Keratinocyte (primary cell): ENCODE measurements at regions not wholly inside any gene's neighbourhood (a gene's known extent, or its start where the extent isn't known, plus 50 kb on each side); places are given as distances from the start of the nearest gene placed in this dataset.

Experiments used
- CTCF ChIP-seq, 3 experiments: IDR thresholded peaks in 1 of 3; conservative IDR thresholded peaks in 1 of 3; optimal IDR thresholded peaks in 1 of 3; 2 replicates in 2 of 3; 3 replicates in 1 of 3; pipeline versions ENCODE3 to v1.5.1; 2011; ENCODE audit warnings: low read length in 3 of 3, mild to moderate bottlenecking in 3 of 3, moderate library complexity in 2 of 3, control low read depth in 1 of 3, inconsistent platforms in 1 of 3; ENCODE audit not compliant: insufficient read depth in 2 of 3; ENCODE audit errors: extremely low read depth in 1 of 3
- EZH2 ChIP-seq: IDR thresholded peaks from one replicate; pipeline ENCODE4 v1.6.1; 2012; ENCODE audit warnings: inconsistent platforms, mild to moderate bottlenecking, low read length, moderate library complexity

GRCh38 chr1:82818586-82818985 is 1017.9 kb downstream of the ADGRL2 start:
- TF ChIP-seq CTCF (optimal IDR thresholded peaks at IDR 0.05 in 1 of 3, IDR thresholded peaks at IDR 0.05 in 1 of 3, conservative IDR thresholded peaks at IDR 0.05 in 1 of 3; ENCODE audit: extremely low read depth in 1 of 3, insufficient read depth in 2 of 3, low read length in 3 of 3) = no peak
- no peak for TF ChIP-seq EZH2
